22Rv1 (cell line): ENCODE measurements at regions not wholly inside any gene's neighbourhood (a gene's known extent, or its start where the extent isn't known, plus 50 kb on each side); places are given as distances from the start of the nearest gene placed in this dataset.
"Not testable (repeated sequence)": the region's sequence is repeated elsewhere in the genome, so short reads cannot be mapped to it uniquely, and the experiment has no call there.

ENCODE experiments used
- H3K27ac ChIP-seq: fragments of 450-650 bp; 2 replicates; pipeline ENCODE4 v1.5.1; 2017
- ZFX ChIP-seq: fragments of 450-650 bp; IDR thresholded peaks from 2 replicates; pipeline ENCODE4 v1.6.1; 2017; ENCODE audit warnings: antibody characterized with exemption, borderline replicate concordance
- TF ChIP-seq, protein P1 (sequence below): fragments of 450-650 bp; IDR thresholded peaks from 2 replicates; pipeline ENCODE4 v1.5.1; 2017; ENCODE audit warnings: mild to moderate bottlenecking

DNA sequence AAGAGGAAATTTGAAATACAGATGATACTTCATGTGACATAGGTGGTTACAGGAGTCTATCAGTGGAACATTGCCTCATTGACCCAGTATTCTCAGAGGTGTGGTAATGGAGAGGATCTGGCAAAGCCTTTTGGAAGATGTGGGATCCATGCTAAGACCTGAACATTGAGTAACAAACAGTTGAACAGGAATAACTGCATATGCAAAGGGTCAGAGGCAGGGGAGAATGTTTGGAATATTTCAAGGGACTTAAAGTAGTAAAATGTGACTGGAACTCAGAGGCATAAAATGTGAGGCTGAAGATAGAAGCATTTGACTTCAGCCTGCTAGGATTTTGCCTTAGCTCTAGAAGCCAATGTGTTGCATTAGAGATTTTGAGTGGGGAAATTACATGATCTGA, 300.2 kb upstream of the ETAA1 start:
- TF ChIP-seq, protein P1, sequence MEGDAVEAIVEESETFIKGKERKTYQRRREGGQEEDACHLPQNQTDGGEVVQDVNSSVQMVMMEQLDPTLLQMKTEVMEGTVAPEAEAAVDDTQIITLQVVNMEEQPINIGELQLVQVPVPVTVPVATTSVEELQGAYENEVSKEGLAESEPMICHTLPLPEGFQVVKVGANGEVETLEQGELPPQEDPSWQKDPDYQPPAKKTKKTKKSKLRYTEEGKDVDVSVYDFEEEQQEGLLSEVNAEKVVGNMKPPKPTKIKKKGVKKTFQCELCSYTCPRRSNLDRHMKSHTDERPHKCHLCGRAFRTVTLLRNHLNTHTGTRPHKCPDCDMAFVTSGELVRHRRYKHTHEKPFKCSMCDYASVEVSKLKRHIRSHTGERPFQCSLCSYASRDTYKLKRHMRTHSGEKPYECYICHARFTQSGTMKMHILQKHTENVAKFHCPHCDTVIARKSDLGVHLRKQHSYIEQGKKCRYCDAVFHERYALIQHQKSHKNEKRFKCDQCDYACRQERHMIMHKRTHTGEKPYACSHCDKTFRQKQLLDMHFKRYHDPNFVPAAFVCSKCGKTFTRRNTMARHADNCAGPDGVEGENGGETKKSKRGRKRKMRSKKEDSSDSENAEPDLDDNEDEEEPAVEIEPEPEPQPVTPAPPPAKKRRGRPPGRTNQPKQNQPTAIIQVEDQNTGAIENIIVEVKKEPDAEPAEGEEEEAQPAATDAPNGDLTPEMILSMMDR = no peak
- TF ChIP-seq ZFX = no peak
- H3K27ac ChIP-seq = no peak overlapping the region

- no peak overlapping the region for H3K27ac ChIP-seq
- no peak for TF ChIP-seq ZFX
- TF ChIP-seq, protein P1 = no peak
Measured at GRCh38 chr2:67103157-67103556, 294.0 kb upstream of the ETAA1 start.

DNA sequence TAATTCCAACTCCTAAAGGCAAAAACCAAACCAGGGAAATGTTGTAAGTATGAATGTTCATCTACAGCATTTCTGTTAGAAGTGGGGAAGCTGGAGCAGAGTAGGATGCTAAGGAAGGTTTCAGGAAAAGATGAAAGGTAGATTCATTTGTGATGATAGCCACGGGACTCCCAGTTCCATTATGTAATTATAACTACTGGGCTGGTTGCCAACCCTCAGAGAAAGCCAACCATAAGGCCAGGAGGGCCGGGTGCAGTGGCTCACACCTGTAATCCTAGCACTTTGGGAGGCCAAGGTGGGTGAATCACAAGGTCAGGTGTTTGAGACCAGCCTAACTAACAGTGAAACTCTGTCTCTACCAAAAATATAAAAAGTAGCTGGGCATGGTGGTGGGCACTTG, 288.9 kb upstream of the ETAA1 start:
- no peak for TF ChIP-seq ZFX
- TF ChIP-seq, protein P1 = no peak

DNA sequence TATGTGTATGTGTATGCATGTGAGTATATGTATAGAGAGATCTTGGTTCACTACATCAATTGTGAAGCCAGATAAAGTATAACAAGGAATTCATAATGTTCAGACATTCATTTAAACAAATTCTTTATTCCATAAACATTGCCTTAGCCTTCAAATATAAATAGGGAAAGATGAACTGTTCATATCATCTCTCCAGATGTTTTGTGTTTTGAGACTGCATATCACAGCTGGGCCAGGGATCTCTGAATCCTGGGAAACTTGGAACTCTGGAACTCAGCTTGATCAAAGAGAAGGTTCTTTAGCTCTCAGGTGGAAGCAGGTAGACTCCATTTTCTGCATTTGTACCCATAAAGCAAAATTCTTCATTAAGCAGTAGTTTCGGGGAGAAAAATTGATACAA, 272.6 kb upstream of the ETAA1 start:
- no peak for TF ChIP-seq ZFX
- TF ChIP-seq, protein P1 = no peak
- no peak overlapping the region for H3K27ac ChIP-seq

More for the DNA sequence above, 288.9 kb upstream of the ETAA1 start:
- no peak overlapping the region for H3K27ac ChIP-seq

DNA sequence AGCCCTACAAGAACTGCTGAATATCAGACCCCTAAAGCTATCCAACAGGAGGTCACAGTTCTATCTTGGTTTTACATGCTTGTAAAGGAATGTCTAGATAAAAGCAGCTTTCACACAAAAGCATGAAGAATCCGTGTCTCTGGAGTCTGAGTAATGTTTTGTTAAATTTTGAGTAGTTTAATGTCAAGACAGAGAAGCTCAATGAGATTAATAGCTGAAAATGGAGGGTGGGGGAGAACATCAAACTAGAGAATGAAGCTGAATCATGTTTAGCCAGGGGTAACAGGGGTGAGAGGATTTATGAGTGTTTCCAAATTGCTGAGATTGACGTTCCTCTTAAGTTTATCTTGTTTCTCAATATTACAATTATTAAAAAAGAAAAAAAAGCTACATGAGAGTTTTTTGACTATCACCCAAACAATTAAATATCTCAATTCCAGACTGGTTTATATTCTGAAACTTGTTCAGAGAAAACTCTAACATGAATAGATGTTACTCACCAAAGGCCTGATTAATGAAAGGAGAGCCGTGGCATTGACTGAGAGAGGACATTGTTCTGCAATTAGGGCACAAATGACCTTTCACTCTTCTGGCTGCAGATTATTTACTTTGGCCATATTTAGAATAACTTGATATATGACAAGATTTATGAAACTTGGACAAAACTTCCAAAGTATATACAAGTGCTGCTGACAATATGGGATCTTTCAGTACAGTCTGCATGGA, 266.4 kb upstream of the ETAA1 start:
- no peak overlapping the region for H3K27ac ChIP-seq

GRCh38 chr2:67131257-67131609, 265.9 kb upstream of the ETAA1 start:
- TF ChIP-seq ZFX = no peak
- TF ChIP-seq, protein P1 = no peak
- no peak overlapping the region for H3K27ac ChIP-seq

More for the DNA sequence above, 266.4 kb upstream of the ETAA1 start:
- TF ChIP-seq, protein P1 = no peak
- TF ChIP-seq ZFX = no peak

DNA sequence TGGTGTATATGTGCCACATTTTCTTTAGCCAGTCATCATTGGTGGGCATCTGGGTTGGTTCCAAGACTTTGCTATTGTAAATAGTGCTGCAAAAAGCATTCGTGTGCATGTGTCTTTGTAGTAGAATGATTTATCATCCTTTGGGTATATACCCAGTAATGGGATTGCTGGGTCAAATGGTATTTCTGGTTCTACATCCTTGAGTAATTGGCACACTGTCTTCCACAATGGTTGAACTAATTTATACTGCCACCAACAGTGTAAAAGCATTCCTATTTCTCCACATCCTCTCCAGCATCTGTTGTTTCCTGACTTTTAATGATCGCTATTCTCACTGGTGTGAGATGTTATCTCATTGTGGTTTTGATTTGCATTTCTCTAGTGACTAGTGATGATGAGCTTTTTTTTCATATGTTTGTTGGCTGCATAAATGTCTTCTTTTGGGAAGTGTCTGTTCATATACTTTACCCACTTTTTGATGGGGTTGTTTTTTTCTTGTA, 264.6 kb upstream of the ETAA1 start:
- not testable (repeated sequence) for H3K27ac ChIP-seq

DNA sequence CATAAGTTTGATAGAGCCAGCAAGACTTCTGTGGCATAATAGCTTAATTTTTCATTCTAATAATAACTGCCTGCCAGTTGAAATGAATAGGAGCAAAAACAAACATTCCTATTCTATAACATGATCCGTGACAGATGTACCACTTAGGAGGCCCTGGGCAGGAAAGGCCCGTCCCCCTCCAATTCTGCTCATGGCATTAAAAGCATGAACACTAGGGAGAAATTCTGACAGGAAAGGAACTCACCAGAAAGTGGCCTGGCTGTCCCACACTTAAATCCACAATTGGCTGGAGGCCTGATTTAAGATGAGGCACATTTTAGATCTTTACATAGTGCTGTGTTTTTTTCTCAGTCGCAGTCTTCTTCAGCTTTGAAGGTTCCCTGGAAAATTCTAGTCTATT, 261.9 kb upstream of the ETAA1 start:
- TF ChIP-seq ZFX = no peak
- TF ChIP-seq, protein P1 = no peak

More for the DNA sequence above, 261.9 kb upstream of the ETAA1 start:
- no peak overlapping the region for H3K27ac ChIP-seq
